H1 (cell line): ENCODE measurements at regions not wholly inside any gene's neighbourhood (a gene's known extent, or its start where the extent isn't known, plus 50 kb on each side); places are given as distances from the start of the nearest gene placed in this dataset.

Experiments used
- BRCA1 ChIP-seq: IDR thresholded peaks from 2 replicates; pipeline ENCODE4 v1.6.1; 2012; ENCODE audit warnings: low read depth, low read length, improper control_type of control experiment
- CHD2 ChIP-seq: IDR thresholded peaks from 2 replicates; pipeline ENCODE4 v1.6.1; 2012; ENCODE audit warnings: low read length, improper control_type of control experiment
- CREB1 ChIP-seq: IDR thresholded peaks from 2 replicates; pipeline ENCODE4 v1.6.1; 2012; ENCODE audit warnings: inconsistent platforms
- NRF1 ChIP-seq: IDR thresholded peaks from 2 replicates; pipeline ENCODE4 v1.6.1; 2011; ENCODE audit warnings: mild to moderate bottlenecking, low read depth, low read length, improper control_type of control experiment
- SAP30 ChIP-seq: fragments of 300-600 bp; sonication (generic); IDR thresholded peaks from 2 replicates; pipeline ENCODE4 v1.7.1; 2012; ENCODE audit warnings: low read length, moderate library complexity, mild to moderate bottlenecking, inconsistent platforms; ENCODE audit not compliant: insufficient read depth, insufficient replicate concordance
- SUZ12 ChIP-seq: fragments of 200-600 bp; sonication (generic); IDR thresholded peaks from 2 replicates; pipeline ENCODE4 v1.6.1; 2012; ENCODE audit warnings: mild to moderate bottlenecking, inconsistent platforms, low read length, moderate library complexity, mixed read lengths
- YY1 ChIP-seq: IDR thresholded peaks from 2 replicates; pipeline ENCODE4 v1.6.1; 2011; ENCODE audit warnings: low read depth, mild to moderate bottlenecking, low read length
- TF ChIP-seq, protein P1 (sequence below): IDR thresholded peaks from 2 replicates; pipeline ENCODE4 v1.6.1; 2012; ENCODE audit warnings: low read length, inconsistent platforms

DNA sequence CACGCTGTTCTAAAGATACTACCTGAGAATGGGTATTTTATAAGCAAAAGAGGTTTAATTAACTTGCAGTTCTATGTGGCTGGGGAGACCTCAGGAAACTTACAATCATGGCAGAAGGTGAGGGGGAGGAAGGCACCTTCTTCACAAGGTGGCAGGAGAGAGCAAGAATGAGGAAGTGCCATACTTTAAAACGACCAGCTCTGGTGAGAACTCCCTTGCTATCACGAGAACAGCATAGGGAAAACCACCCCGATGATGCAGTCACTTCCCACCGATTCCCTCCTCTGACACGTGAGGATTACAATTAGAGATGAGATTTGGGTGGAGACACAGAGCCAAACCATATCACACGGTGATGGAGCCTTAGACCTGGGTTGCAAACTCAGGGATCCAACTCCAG, 317.5 kb upstream of the EEF2KMT start (continued):
- TF ChIP-seq, protein P1, sequence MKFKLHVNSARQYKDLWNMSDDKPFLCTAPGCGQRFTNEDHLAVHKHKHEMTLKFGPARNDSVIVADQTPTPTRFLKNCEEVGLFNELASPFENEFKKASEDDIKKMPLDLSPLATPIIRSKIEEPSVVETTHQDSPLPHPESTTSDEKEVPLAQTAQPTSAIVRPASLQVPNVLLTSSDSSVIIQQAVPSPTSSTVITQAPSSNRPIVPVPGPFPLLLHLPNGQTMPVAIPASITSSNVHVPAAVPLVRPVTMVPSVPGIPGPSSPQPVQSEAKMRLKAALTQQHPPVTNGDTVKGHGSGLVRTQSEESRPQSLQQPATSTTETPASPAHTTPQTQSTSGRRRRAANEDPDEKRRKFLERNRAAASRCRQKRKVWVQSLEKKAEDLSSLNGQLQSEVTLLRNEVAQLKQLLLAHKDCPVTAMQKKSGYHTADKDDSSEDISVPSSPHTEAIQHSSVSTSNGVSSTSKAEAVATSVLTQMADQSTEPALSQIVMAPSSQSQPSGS = no peak
- TF ChIP-seq CREB1 (no peak), SUZ12 (no peak), NRF1 (0 out of 2 replicates have a peak, but pooled peaks have one; percentile 3), BRCA1 (no peak), CHD2 (peak; percentile 78), SAP30 (no peak), YY1 (peak; percentile 42; the same call in 1 of the 2 replicates)
